Endodermal cell (in vitro differentiated cells): ENCODE measurements at regions not wholly inside any gene's neighbourhood (a gene's known extent, or its start where the extent isn't known, plus 50 kb on each side); places are given as distances from the start of the nearest gene placed in this dataset.
"Not testable (repeated sequence)": the region's sequence is repeated elsewhere in the genome, so short reads cannot be mapped to it uniquely, and the experiment has no call there.

Experiments used
- DNase-seq: peaks from one replicate; pipeline ENCODE4 v3.0.0-alpha.2; 2017
- H3K27ac ChIP-seq: 2 replicates; pipeline ENCODE4 v1.5.1; 2013; ENCODE audit warnings: mild to moderate bottlenecking, low read depth, low read length, moderate library complexity
- H3K27me3 ChIP-seq: 2 replicates; pipeline ENCODE4 v1.6.1; 2013; ENCODE audit warnings: mild to moderate bottlenecking, low read length, moderate library complexity; ENCODE audit not compliant: insufficient read depth, control insufficient read depth, poor library complexity, severe bottlenecking
- H3K36me3 ChIP-seq: 2 replicates; pipeline ENCODE4 v1.7.0; 2013; ENCODE audit warnings: mild to moderate bottlenecking, low read length, moderate library complexity; ENCODE audit not compliant: control insufficient read depth, insufficient read depth
- H3K4me1 ChIP-seq: one replicate; pipeline ENCODE4 v1.7.0; 2013; ENCODE audit warnings: low read length; ENCODE audit not compliant: control insufficient read depth, insufficient read depth
- H3K4me3 ChIP-seq: 2 replicates; pipeline ENCODE4 v1.5.1; 2013; ENCODE audit warnings: mild to moderate bottlenecking, low read length, moderate library complexity
- H3K9ac ChIP-seq: 2 replicates; pipeline ENCODE4 v1.6.1; 2013; ENCODE audit warnings: mild to moderate bottlenecking, low read length, moderate library complexity; ENCODE audit not compliant: poor library complexity, severe bottlenecking; ENCODE audit errors: extremely low read depth
- H3K9me3 ChIP-seq: 2 replicates; pipeline ENCODE4 v1.6.1; 2013; ENCODE audit warnings: mild to moderate bottlenecking, low read length, moderate library complexity; ENCODE audit not compliant: control insufficient read depth
- H3K27ac Mint-ChIP-seq: 2 replicates; pipeline ENCODE4 v1.8.0; 2020; ENCODE audit warnings: mixed read lengths
- H3K27me3 Mint-ChIP-seq: 2 replicates; pipeline ENCODE4 v1.8.0; 2021; ENCODE audit warnings: mild to moderate bottlenecking, mixed read lengths; ENCODE audit not compliant: insufficient read depth
- H3K36me3 Mint-ChIP-seq: 2 replicates; pipeline ENCODE4 v1.8.0; 2020; ENCODE audit warnings: low read depth, mixed read lengths
- H3K4me1 Mint-ChIP-seq: 2 replicates; pipeline ENCODE4 v1.8.0; 2020; ENCODE audit warnings: mixed read lengths
- H3K4me3 Mint-ChIP-seq: 2 replicates; pipeline ENCODE4 v1.8.0; 2020; ENCODE audit warnings: mild to moderate bottlenecking, moderate library complexity, mixed read lengths
- H3K9me3 Mint-ChIP-seq: 2 replicates; pipeline ENCODE4 v1.8.0; 2020; ENCODE audit warnings: mild to moderate bottlenecking, mixed read lengths
- WGBS, 2 experiments: methylation state at CpG; one replicate each; pipeline versions ENCODE4 v1.1.5 to v1.1.7; 2013; ENCODE audit warnings: missing lambda C conversion rate in 2 of 2, mixed read lengths in 1 of 2; ENCODE audit not compliant: insufficient coverage in 1 of 2, insufficient read length in 1 of 2; 5-methylcytosine and 5-hydroxymethylcytosine counted together
- TF ChIP-seq, protein P1 (sequence below): fragments of 200-600 bp; sonication (generic); conservative IDR thresholded peaks from 2 replicates; pipeline ENCODE4 v1.5.0; 2021; ENCODE audit warnings: antibody characterized with exemption, mild to moderate bottlenecking

DNA sequence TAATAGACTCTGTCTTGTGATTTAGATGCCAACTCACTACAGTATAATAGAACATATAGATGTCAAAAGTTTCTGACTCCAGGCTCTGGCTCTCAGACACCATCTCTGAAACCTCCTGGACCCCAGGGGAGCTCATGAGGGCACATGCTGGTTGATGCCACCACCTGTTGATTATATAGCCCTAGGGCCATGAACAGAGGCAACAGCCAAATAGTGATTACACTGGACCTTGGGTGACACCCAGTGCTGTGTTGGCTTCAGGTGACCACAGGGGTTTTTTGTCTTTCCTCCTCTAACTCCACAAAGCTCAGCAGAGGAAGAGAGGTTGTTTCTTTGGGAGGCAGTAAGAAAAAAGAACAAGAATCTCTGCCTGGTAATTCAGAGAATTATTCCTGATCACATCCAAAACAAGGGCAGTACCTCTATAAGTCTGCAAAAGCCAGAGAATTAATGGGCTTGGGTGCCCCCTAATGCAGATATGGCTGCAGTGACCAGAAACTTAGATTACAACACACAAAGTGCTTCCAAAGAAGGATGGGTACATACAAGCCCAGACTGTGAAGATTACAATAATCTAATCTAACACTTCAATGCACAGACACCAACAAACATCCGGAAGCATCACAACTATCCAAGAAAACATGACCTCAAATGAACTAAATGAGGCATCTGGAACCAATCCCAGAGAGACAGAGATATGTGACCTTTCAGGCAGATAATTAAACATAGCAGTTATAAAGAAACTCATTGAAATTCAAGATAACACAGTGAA is 1920.6 kb downstream of the ARAP2 start:
- 92 to 100% methylated on average over 1 of the region's 1 CpG for WGBS, 2 experiments
- DNase-seq, result peak; percentile 32
- Histone ChIP-seq H3K27me3 (no peaks in the 10 kb centered on the region), H3K4me1 (no peaks in the 10 kb centered on the region), H3K4me3 (no peak overlapping the region), H3K9me3 (no peaks in the 10 kb centered on the region), H3K27ac (no peak overlapping the region), H3K9ac (no peak overlapping the region), H3K36me3 (no peaks in the 10 kb centered on the region)
- TF ChIP-seq, protein P1, sequence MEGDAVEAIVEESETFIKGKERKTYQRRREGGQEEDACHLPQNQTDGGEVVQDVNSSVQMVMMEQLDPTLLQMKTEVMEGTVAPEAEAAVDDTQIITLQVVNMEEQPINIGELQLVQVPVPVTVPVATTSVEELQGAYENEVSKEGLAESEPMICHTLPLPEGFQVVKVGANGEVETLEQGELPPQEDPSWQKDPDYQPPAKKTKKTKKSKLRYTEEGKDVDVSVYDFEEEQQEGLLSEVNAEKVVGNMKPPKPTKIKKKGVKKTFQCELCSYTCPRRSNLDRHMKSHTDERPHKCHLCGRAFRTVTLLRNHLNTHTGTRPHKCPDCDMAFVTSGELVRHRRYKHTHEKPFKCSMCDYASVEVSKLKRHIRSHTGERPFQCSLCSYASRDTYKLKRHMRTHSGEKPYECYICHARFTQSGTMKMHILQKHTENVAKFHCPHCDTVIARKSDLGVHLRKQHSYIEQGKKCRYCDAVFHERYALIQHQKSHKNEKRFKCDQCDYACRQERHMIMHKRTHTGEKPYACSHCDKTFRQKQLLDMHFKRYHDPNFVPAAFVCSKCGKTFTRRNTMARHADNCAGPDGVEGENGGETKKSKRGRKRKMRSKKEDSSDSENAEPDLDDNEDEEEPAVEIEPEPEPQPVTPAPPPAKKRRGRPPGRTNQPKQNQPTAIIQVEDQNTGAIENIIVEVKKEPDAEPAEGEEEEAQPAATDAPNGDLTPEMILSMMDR, result peak; percentile 42
- Mint-ChIP-seq H3K36me3 (no peaks in the 10 kb centered on the region), H3K4me1 (no peaks in the 10 kb centered on the region), H3K27ac (no peak overlapping the region), H3K4me3 (no peak overlapping the region), H3K27me3 (no peaks in the 10 kb centered on the region), H3K9me3 (no peaks in the 10 kb centered on the region)

DNA sequence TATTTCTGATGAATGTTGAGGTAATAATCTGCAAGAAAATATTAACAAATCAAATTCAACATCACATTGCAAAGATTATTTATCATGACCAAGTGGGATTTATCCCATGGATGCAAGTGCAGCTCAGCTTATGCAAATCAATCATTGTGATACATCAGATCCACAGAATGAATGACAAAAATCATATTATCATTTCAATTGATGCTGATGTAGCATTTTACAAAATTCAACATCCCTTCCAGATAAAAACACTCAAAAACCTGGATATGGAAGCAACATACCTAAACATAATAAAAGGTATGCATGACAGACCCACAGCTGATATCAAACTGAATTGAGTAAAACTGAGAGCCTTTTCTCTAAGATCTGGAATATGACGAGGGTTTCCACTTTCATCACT is 1915.4 kb downstream of the ARAP2 start:
- H3K9ac ChIP-seq, result no peak overlapping the region
- 100% methylated on average over 1 of the region's 1 CpG; no CpG with 5 or more reads in 1 of the 2 experiments for WGBS, 2 experiments
- no peaks in the 10 kb centered on the region for H3K4me1 ChIP-seq
- no peaks in the 10 kb centered on the region for H3K9me3 Mint-ChIP-seq
- H3K4me3 Mint-ChIP-seq, result no peak overlapping the region
- no peaks in the 10 kb centered on the region for H3K36me3 Mint-ChIP-seq
- H3K9me3 ChIP-seq, result peaks cover 3% of the 10 kb centered on the region
- H3K4me1 Mint-ChIP-seq, result no peaks in the 10 kb centered on the region
- H3K27me3 ChIP-seq, result no peaks in the 10 kb centered on the region
- DNase-seq, result no peak
- no peak overlapping the region for H3K27ac Mint-ChIP-seq
- H3K27ac ChIP-seq, result no peak overlapping the region
- no peak overlapping the region for H3K4me3 ChIP-seq
- TF ChIP-seq, protein P1, result no peak
- H3K36me3 ChIP-seq, result no peaks in the 10 kb centered on the region
- no peaks in the 10 kb centered on the region for H3K27me3 Mint-ChIP-seq

DNA sequence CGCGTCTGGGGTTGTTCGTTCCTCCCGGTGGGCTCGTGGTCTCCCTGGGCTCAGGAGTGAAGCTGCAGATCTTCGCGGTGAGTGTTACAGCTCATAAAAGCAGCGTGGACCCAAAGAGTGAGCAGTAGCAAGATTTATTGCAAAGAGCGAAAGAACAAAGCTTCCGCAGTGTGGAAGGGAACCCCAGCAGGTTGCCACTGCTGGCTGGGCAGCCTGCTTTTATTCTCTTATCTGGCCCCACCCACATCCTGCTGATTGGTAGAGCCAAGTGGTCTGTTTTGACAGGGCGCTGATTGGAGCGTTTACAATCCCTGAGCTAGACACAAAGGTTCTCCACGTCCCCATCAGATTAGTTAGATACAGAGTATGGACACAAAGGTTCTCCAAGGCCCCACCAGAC is 1909.2 kb downstream of the ARAP2 start:
- H3K27me3 ChIP-seq, DNase-seq, H3K36me3 Mint-ChIP-seq, H3K27me3 Mint-ChIP-seq, H3K9me3 ChIP-seq, H3K4me1 ChIP-seq, H3K4me3 Mint-ChIP-seq, H3K27ac ChIP-seq, H3K4me1 Mint-ChIP-seq, H3K4me3 ChIP-seq, H3K27ac Mint-ChIP-seq, H3K36me3 ChIP-seq, H3K9ac ChIP-seq: not testable (repeated sequence)
- WGBS, 2 experiments, result 93 to 100% methylated on average over 1 to 12 of the region's 13 CpGs
- peaks cover 18% of the 10 kb centered on the region for H3K9me3 Mint-ChIP-seq

DNA sequence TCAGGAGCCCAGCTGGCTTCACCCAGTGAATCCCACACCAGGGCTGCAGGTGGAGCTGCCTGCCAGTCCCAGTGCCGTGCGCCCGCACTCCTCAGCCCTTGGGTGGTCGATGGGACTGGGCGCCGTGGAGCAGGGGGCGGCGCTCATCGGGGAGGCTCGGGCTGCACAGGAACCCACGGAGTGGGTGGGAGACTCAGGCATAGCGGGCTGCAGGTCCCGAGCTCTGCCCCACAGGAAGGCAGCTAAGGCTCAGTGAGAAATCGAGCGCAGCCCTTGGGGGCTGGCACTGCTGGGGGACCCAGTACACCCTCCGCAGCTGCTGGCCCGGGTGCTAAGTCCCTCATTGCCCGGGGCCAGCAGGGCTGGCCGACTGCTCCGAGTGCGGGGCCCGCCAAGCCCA is 1908.8 kb downstream of the ARAP2 start:
- not testable (repeated sequence) for H3K4me3 ChIP-seq, H3K9ac ChIP-seq, H3K36me3 ChIP-seq, H3K27ac ChIP-seq, H3K4me1 ChIP-seq, H3K9me3 ChIP-seq, H3K4me1 Mint-ChIP-seq, H3K36me3 Mint-ChIP-seq, H3K27me3 Mint-ChIP-seq, H3K4me3 Mint-ChIP-seq, H3K27ac Mint-ChIP-seq, H3K27me3 ChIP-seq, DNase-seq
- 89 to 98% methylated on average over 5 to 22 of the region's 22 CpGs for WGBS, 2 experiments
- H3K9me3 Mint-ChIP-seq, result peaks cover 18% of the 10 kb centered on the region
